H1 (cell line): ENCODE measurements at regions not wholly inside any gene's neighbourhood (a gene's known extent, or its start where the extent isn't known, plus 50 kb on each side); places are given as distances from the start of the nearest gene placed in this dataset.

Source experiments
- CTCF ChIA-PET: fragments of 300-600 bp; sonication (Branson Sonifier 250); formaldehyde crosslinking; loops from one replicate; lab custom pipeline; 2021; ENCODE audit not compliant: partially characterized antibody; lab: Charles Lee
- POLR2A ChIA-PET: fragments of 300-600 bp; sonication (Branson Sonifier 250); formaldehyde crosslinking; loops from one replicate; lab custom pipeline; 2021; ENCODE audit warnings: inconsistent platforms; ENCODE audit not compliant: partially characterized antibody; lab: Charles Lee
- DNase-seq, 2 experiments: peaks; one replicate each; pipeline versions ENCODE4 v3.0.0 to v3.0.0-alpha.2; 2010 to 2022; ENCODE audit warnings: low spot score in 2 of 2, low read depth in 1 of 2, mixed read lengths in 1 of 2
- FAIRE-seq: peaks from 2 replicates; lab custom pipeline; 2011; peaks lifted over from hg19 to GRCh38; lab: Jason Lieb, UNC
- H2AFZ ChIP-seq: 2 replicates; pipeline ENCODE4 v1.8.1; 2012; ENCODE audit warnings: low read length, inconsistent platforms
- H2AK5ac ChIP-seq: 2 replicates; pipeline ENCODE4 v1.6.1; 2013; ENCODE audit warnings: low read depth, low read length
- H2BK120ac ChIP-seq: replicated peaks from 2 replicates; pipeline ENCODE3; 2013; ENCODE audit warnings: low read depth, low read length, inconsistent platforms
- H2BK12ac ChIP-seq: 2 replicates; pipeline ENCODE4 v1.6.1; 2013; ENCODE audit warnings: low read depth, low read length
- H2BK15ac ChIP-seq: 2 replicates; pipeline ENCODE4 v1.6.1; 2013; ENCODE audit warnings: low read length
- H2BK20ac ChIP-seq: 2 replicates; pipeline ENCODE4 v1.6.1; 2013; ENCODE audit warnings: low read length
- H2BK5ac ChIP-seq: 2 replicates; pipeline ENCODE4 v1.6.1; 2013; ENCODE audit warnings: low read depth, low read length
- H3K14ac ChIP-seq: 2 replicates; pipeline ENCODE4 v1.6.1; 2013; ENCODE audit warnings: inconsistent platforms; ENCODE audit not compliant: insufficient read length
- H3K18ac ChIP-seq: 2 replicates; pipeline ENCODE4 v1.6.1; 2013; ENCODE audit warnings: low read length; ENCODE audit errors: extremely low read depth
- H3K23ac ChIP-seq: 2 replicates; pipeline ENCODE4 v1.6.1; 2013; ENCODE audit warnings: inconsistent platforms; ENCODE audit not compliant: insufficient read length
- H3K23me2 ChIP-seq: 2 replicates; pipeline ENCODE4 v1.6.1; 2013; ENCODE audit warnings: low read depth, low read length
- H3K27ac ChIP-seq: 2 replicates; pipeline ENCODE4 v1.6.1; 2011; ENCODE audit warnings: low read depth, low read length, inconsistent platforms
- H3K27me3 ChIP-seq, 4 experiments: replicated peaks in 1 of 4; 1 replicate in 1 of 4; 2 replicates in 3 of 4; pipeline versions ENCODE4 v1.6.1 to v1.8.1; 2011 to 2013; ENCODE audit warnings: low read length in 3 of 4, mild to moderate bottlenecking in 3 of 4, inconsistent platforms in 2 of 4, mixed read lengths in 2 of 4, moderate library complexity in 1 of 4; ENCODE audit not compliant: control insufficient read depth in 3 of 4, insufficient read depth in 3 of 4; ENCODE audit errors: extremely low read depth in 1 of 4
- H3K36me3 ChIP-seq, 4 experiments: 2 replicates each; pipeline versions ENCODE4 v1.6.1 to v1.8.1; 2011 to 2013; ENCODE audit warnings: mild to moderate bottlenecking in 4 of 4, low read length in 3 of 4, moderate library complexity in 2 of 4, control low read depth in 1 of 4, inconsistent platforms in 1 of 4; ENCODE audit not compliant: insufficient read depth in 4 of 4, control insufficient read depth in 2 of 4
- H3K4ac ChIP-seq: replicated peaks from 2 replicates; pipeline ENCODE3; 2013; ENCODE audit warnings: low read length, low read depth, mixed read lengths, inconsistent platforms; ENCODE audit not compliant: insufficient read length
- H3K4me1 ChIP-seq, 4 experiments: replicated peaks in 1 of 4; 1 replicate in 1 of 4; 2 replicates in 3 of 4; pipeline versions ENCODE4 v1.6.1 to v1.8.1; 2011 to 2013; ENCODE audit warnings: low read length in 3 of 4, inconsistent platforms in 2 of 4, mixed read lengths in 1 of 4; ENCODE audit not compliant: insufficient read depth in 4 of 4, control insufficient read depth in 3 of 4
- H3K4me2 ChIP-seq, 2 experiments: 2 replicates each; pipeline versions ENCODE4 v1.6.1 to v1.8.1; 2011 to 2013; ENCODE audit warnings: low read depth in 2 of 2, low read length in 2 of 2, control low read depth in 1 of 2, inconsistent platforms in 1 of 2, mild to moderate bottlenecking in 1 of 2; ENCODE audit not compliant: insufficient read depth in 1 of 2
- H3K4me3 ChIP-seq, 4 experiments: fragments of 200-600, 300-600 bp in 1 of 4; sonication (generic), shearing (Covaris generic), sonication (Bioruptor Twin) in 1 of 4; 2 replicates each; pipeline versions ENCODE4 v1.5.1 to v1.8.1; 2011 to 2016; ENCODE audit warnings: low read length in 4 of 4, low read depth in 3 of 4, control low read depth in 2 of 4, inconsistent platforms in 2 of 4, mild to moderate bottlenecking in 2 of 4, mixed read lengths in 1 of 4, moderate library complexity in 1 of 4; ENCODE audit not compliant: insufficient read depth in 2 of 4; ENCODE audit errors: extremely low read depth in 1 of 4
- H3K56ac ChIP-seq: replicated peaks from 2 replicates; pipeline ENCODE3; 2013; ENCODE audit warnings: low read depth, mild to moderate bottlenecking, mixed read lengths, low read length, inconsistent platforms; ENCODE audit not compliant: insufficient read length
- H3K79me1 ChIP-seq: 2 replicates; pipeline ENCODE4 v1.6.1; 2013; ENCODE audit warnings: low read depth, low read length, control low read depth
- H3K79me2 ChIP-seq, 2 experiments: 2 replicates each; pipeline versions ENCODE4 v1.6.1 to v1.8.1; 2012 to 2013; ENCODE audit warnings: low read length in 2 of 2, mild to moderate bottlenecking in 2 of 2, inconsistent platforms in 1 of 2; ENCODE audit not compliant: insufficient read depth in 2 of 2, control insufficient read depth in 1 of 2
- H3K9ac ChIP-seq, 4 experiments: replicated peaks in 1 of 4; 1 replicate in 1 of 4; 2 replicates in 3 of 4; pipeline versions ENCODE4 v1.6.1 to v1.8.1; 2011 to 2013; ENCODE audit warnings: low read depth in 3 of 4, low read length in 3 of 4, control low read depth in 2 of 4, mild to moderate bottlenecking in 2 of 4, moderate library complexity in 2 of 4, inconsistent platforms in 1 of 4; ENCODE audit errors: extremely low read depth in 1 of 4
- H3K9me3 ChIP-seq, 2 experiments: 2 replicates each; pipeline versions ENCODE4 v1.6.1 to v1.8.1; 2012 to 2013; ENCODE audit warnings: mild to moderate bottlenecking in 2 of 2, moderate library complexity in 2 of 2, control low read depth in 1 of 2, inconsistent platforms in 1 of 2, low read depth in 1 of 2, low read length in 1 of 2, mixed read lengths in 1 of 2; ENCODE audit not compliant: insufficient read depth in 2 of 2
- H4K20me1 ChIP-seq, 2 experiments: replicated peaks in 1 of 2; 2 replicates each; pipeline versions ENCODE3 to v1.8.1; 2011 to 2013; ENCODE audit warnings: inconsistent platforms in 2 of 2, low read length in 2 of 2, mild to moderate bottlenecking in 1 of 2; ENCODE audit not compliant: insufficient read depth in 2 of 2, control insufficient read depth in 1 of 2
- H4K5ac ChIP-seq: 2 replicates; pipeline ENCODE4 v1.6.1; 2013; ENCODE audit warnings: low read length, low read depth, mixed read lengths, inconsistent platforms; ENCODE audit not compliant: insufficient read length
- H4K8ac ChIP-seq: 2 replicates; pipeline ENCODE4 v1.8.0; 2013; ENCODE audit warnings: mild to moderate bottlenecking, moderate library complexity, low read length, inconsistent platforms; ENCODE audit not compliant: insufficient read depth; ENCODE audit errors: extremely low read depth
- H4K91ac ChIP-seq: replicated peaks from 2 replicates; pipeline ENCODE3; 2013; ENCODE audit warnings: low read length, mixed read lengths, inconsistent platforms; ENCODE audit not compliant: insufficient read length
- CHD1 ChIP-seq: IDR thresholded peaks from 2 replicates; pipeline ENCODE4 v1.6.1; 2012; ENCODE audit warnings: low read depth, low read length, improper control_type of control experiment
- EGR1 ChIP-seq: IDR thresholded peaks from 2 replicates; pipeline ENCODE4 v1.6.1; 2011; ENCODE audit warnings: low read depth, low read length, borderline replicate concordance
- MAFK ChIP-seq: IDR thresholded peaks from 2 replicates; pipeline ENCODE4 v1.6.1; 2012; ENCODE audit warnings: low read depth, mild to moderate bottlenecking, improper control_type of control experiment, low read length
- POU5F1 ChIP-seq: IDR thresholded peaks from 2 replicates; pipeline ENCODE4 v1.6.1; 2011; ENCODE audit warnings: low read depth, mild to moderate bottlenecking, low read length, moderate library complexity
- WGBS, 2 experiments: shearing (Covaris generic) in 1 of 2; methylation state at CpG; one replicate each; pipeline versions ENCODE4 v1.1.6 to v1.1.7; 2013 to 2015; ENCODE audit warnings: low lambda C conversion rate in 2 of 2, mixed read lengths in 2 of 2, inconsistent platforms in 1 of 2, low coverage in 1 of 2, missing lambda C conversion rate in 1 of 2; ENCODE audit not compliant: insufficient replicate concordance in 2 of 2, insufficient coverage in 1 of 2, insufficient read length in 1 of 2; ENCODE audit errors: extremely low coverage in 1 of 2, missing lambda C conversion rate in 1 of 2; 5-methylcytosine and 5-hydroxymethylcytosine counted together

DNA sequence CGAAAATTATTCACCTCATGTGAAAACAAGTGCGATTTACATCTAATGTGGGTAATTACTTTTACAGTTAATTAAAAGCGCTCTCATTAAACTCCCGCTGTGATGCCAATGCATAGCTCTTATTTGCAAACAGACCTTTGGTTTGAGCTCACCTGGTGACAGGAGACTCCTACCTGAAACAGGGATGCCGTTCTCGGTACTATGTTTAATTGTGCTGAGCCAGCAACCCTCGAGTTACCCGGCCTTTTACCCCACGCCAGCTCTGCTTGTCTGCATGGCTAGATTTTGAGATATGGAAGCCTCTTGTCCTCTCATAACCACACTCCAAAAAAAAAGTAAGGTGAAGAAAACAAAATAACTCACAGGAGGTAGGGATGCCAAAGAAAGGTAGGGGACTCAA is 690.4 kb upstream of the RBFOX1 start:
- Histone ChIP-seq H2BK15ac (no peak overlapping the region), H2BK12ac (no peak overlapping the region), H3K36me3 (no peaks in the 10 kb centered on the region; a peak in 1 of 8 replicates), H3K23me2 (peaks cover 3% of the 10 kb centered on the region; the same call in 1 of the 2 replicates), H2AFZ (no peak overlapping the region), H4K91ac (no peak overlapping the region), H3K79me2 (no peaks in the 10 kb centered on the region), H2BK120ac (no peak overlapping the region), H4K5ac (no peak overlapping the region), H4K8ac (no peak overlapping the region), H3K27me3 (no peaks in the 10 kb centered on the region), H3K4me3 (peak overlapping the region in 1 of 4 experiments; percentile 50; a peak in 2 of 8 replicates), H3K4ac (no peak overlapping the region), H3K23ac (no peak overlapping the region), H2BK5ac (no peak overlapping the region), H3K9ac (no peak overlapping the region), H3K27ac (no peak overlapping the region), H3K18ac (no peak overlapping the region; the same call in 1 of the 2 replicates), H4K20me1 (no peaks in the 10 kb centered on the region), H2BK20ac (no peak overlapping the region), H3K79me1 (no peaks in the 10 kb centered on the region), H2AK5ac (no peak overlapping the region), H3K4me2 (peak overlapping the region; percentile 66 to 86), H3K9me3 (no peaks in the 10 kb centered on the region), H3K14ac (no peak overlapping the region), H3K4me1 (peaks cover 0 to 6% (median 5%) of the 10 kb centered on the region in 4 experiments; a peak in 4 of 7 replicates), H3K56ac (no peak overlapping the region)
- whole genome bisulfite sequencing, 2 experiments: 4% methylated on average over 9 of the region's 9 CpGs; no CpG with 5 or more reads in 1 of the 2 experiments
- FAIRE-seq: no peak
- ChIA-PET CTCF (interaction anchor here (0.6 to 4.4 kb wide), 40 partner anchors 11 to 1106 kb away, joined by 3 to 30 read pairs (median 4); no protein-coding TSS in a partner anchor), POLR2A (no interaction called here)
- TF ChIP-seq CHD1: no peak
- peak; percentile 89 for TF ChIP-seq MAFK
- no peak for TF ChIP-seq POU5F1
- TF ChIP-seq EGR1: no peak
- DNase-seq: no peak
